Skeletal muscle tissue (tissue), 3 donors: ENCODE measurements at regions not wholly inside any gene's neighbourhood (a gene's known extent, or its start where the extent isn't known, plus 50 kb on each side); places are given as distances from the start of the nearest gene placed in this dataset.
A peak's percentile ranks its signal among the peaks of the same experiment; 100 is the strongest.

Source experiments
- H3K27ac ChIP-seq: one replicate; pipeline ENCODE4 v1.7.0; 2013; ENCODE audit warnings: mild to moderate bottlenecking, low read depth, low read length, inconsistent platforms
- H3K27me3 ChIP-seq, 3 donors: one replicate each; pipeline ENCODE4 v1.7.0; 2013; ENCODE audit warnings: low read length in 3 of 3; ENCODE audit not compliant: control insufficient read depth in 3 of 3, insufficient read depth in 3 of 3
- H3K36me3 ChIP-seq, 3 donors: one replicate each; pipeline ENCODE4 v1.7.0; 2013; ENCODE audit warnings: low read length in 3 of 3; ENCODE audit not compliant: control insufficient read depth in 3 of 3, insufficient read depth in 3 of 3
- H3K4me1 ChIP-seq, 3 donors: one replicate each; pipeline ENCODE4 v1.7.0; 2013; ENCODE audit warnings: low read length in 3 of 3, mild to moderate bottlenecking in 3 of 3; ENCODE audit not compliant: control insufficient read depth in 3 of 3, insufficient read depth in 3 of 3
- H3K4me3 ChIP-seq, 3 donors: one replicate each; pipeline ENCODE4 v1.7.0; 2013; ENCODE audit warnings: low read length in 3 of 3
- H3K9ac ChIP-seq, 3 donors: one replicate each; pipeline ENCODE4 v1.7.0; 2013; ENCODE audit warnings: low read length in 3 of 3, mild to moderate bottlenecking in 3 of 3, moderate library complexity in 2 of 3, low read depth in 1 of 3
- H3K9me3 ChIP-seq, 3 donors: one replicate each; pipeline ENCODE4 v1.7.0; 2013; ENCODE audit warnings: low read length in 3 of 3; ENCODE audit not compliant: control insufficient read depth in 3 of 3
- donor health status: Osteomylitis.

- Histone ChIP-seq H3K27me3 (no peaks in the 10 kb centered on the region), H3K27ac (no peak overlapping the region), H3K4me1 (no peaks in the 10 kb centered on the region), H3K9ac (no peak overlapping the region), H3K4me3 (no peak overlapping the region), H3K9me3 (peaks cover 4 to 11% (median 4%) of the 10 kb centered on the region in 3 donors), H3K36me3 (no peaks in the 10 kb centered on the region)
These were observed 319.8 kb upstream of the RRP15 start for GRCh38 chr1:217965156-217965786.

GRCh38 chr1:217968085-217968484 lies 317.0 kb upstream of the RRP15 start:
- H3K27ac ChIP-seq: no peak overlapping the region
- H3K9ac ChIP-seq: no peak overlapping the region
- H3K4me3 ChIP-seq: no peak overlapping the region
- H3K9me3 ChIP-seq: peaks cover 4 to 11% (median 4%) of the 10 kb centered on the region in 3 donors
- no peaks in the 10 kb centered on the region for H3K4me1 ChIP-seq
- no peaks in the 10 kb centered on the region for H3K27me3 ChIP-seq
- no peaks in the 10 kb centered on the region for H3K36me3 ChIP-seq

GRCh38 chr1:217969428-217969827 lies 315.7 kb upstream of the RRP15 start:
- Histone ChIP-seq H3K27ac (no peak overlapping the region), H3K4me1 (no peaks in the 10 kb centered on the region), H3K9ac (no peak overlapping the region), H3K36me3 (no peaks in the 10 kb centered on the region), H3K4me3 (no peak overlapping the region), H3K9me3 (peaks cover 4 to 11% (median 4%) of the 10 kb centered on the region in 3 donors), H3K27me3 (no peaks in the 10 kb centered on the region)

GRCh38 chr1:217977943-217978342 lies 307.1 kb upstream of the RRP15 start:
- H3K4me3 ChIP-seq: no peak overlapping the region
- H3K9me3 ChIP-seq: no peaks in the 10 kb centered on the region
- no peak overlapping the region for H3K9ac ChIP-seq
- H3K27me3 ChIP-seq: no peaks in the 10 kb centered on the region
- no peaks in the 10 kb centered on the region for H3K4me1 ChIP-seq
- no peaks in the 10 kb centered on the region for H3K36me3 ChIP-seq
- no peak overlapping the region for H3K27ac ChIP-seq

- H3K4me1 ChIP-seq: no peaks in the 10 kb centered on the region
- no peak overlapping the region for H3K9ac ChIP-seq
- H3K4me3 ChIP-seq: no peak overlapping the region
- no peaks in the 10 kb centered on the region for H3K27me3 ChIP-seq
- no peaks in the 10 kb centered on the region for H3K36me3 ChIP-seq
- H3K9me3 ChIP-seq: no peaks in the 10 kb centered on the region
- H3K27ac ChIP-seq: no peak overlapping the region
These were observed 303.7 kb upstream of the RRP15 start for GRCh38 chr1:217981430-217981829.

GRCh38 chr1:217982331-217983050 lies 302.6 kb upstream of the RRP15 start:
- Histone ChIP-seq H3K9ac (no peak overlapping the region), H3K4me3 (peak overlapping the region in 1 of 3 donors; percentile 8), H3K27ac (no peak overlapping the region), H3K9me3 (no peaks in the 10 kb centered on the region), H3K27me3 (no peaks in the 10 kb centered on the region), H3K36me3 (no peaks in the 10 kb centered on the region), H3K4me1 (no peaks in the 10 kb centered on the region)

- H3K4me1 ChIP-seq: no peaks in the 10 kb centered on the region
- H3K27ac ChIP-seq: no peak overlapping the region
- H3K27me3 ChIP-seq: no peaks in the 10 kb centered on the region
- no peaks in the 10 kb centered on the region for H3K36me3 ChIP-seq
- H3K4me3 ChIP-seq: no peak overlapping the region
- no peaks in the 10 kb centered on the region for H3K9me3 ChIP-seq
- no peak overlapping the region for H3K9ac ChIP-seq
These were observed 302.1 kb upstream of the RRP15 start for GRCh38 chr1:217983051-217983375.

- H3K36me3 ChIP-seq: no peaks in the 10 kb centered on the region
- H3K4me3 ChIP-seq: no peak overlapping the region
- no peak overlapping the region for H3K27ac ChIP-seq
- no peaks in the 10 kb centered on the region for H3K9me3 ChIP-seq
- H3K9ac ChIP-seq: no peak overlapping the region
- H3K27me3 ChIP-seq: no peaks in the 10 kb centered on the region
- no peaks in the 10 kb centered on the region for H3K4me1 ChIP-seq
These were observed 299.5 kb upstream of the RRP15 start for GRCh38 chr1:217985641-217986040.

- no peaks in the 10 kb centered on the region for H3K4me1 ChIP-seq
- H3K9me3 ChIP-seq: no peaks in the 10 kb centered on the region
These were observed 295.6 kb upstream of the RRP15 start for GRCh38 chr1:217989510-217989909.

GRCh38 chr1:217993439-217993838 lies 291.7 kb upstream of the RRP15 start:
- Histone ChIP-seq H3K27ac (no peak overlapping the region), H3K36me3 (no peaks in the 10 kb centered on the region), H3K9me3 (no peaks in the 10 kb centered on the region), H3K4me3 (no peak overlapping the region), H3K27me3 (no peaks in the 10 kb centered on the region), H3K9ac (no peak overlapping the region), H3K4me1 (no peaks in the 10 kb centered on the region)

More at GRCh38 chr1:217989510-217989909, 295.6 kb upstream of the RRP15 start:
- H3K36me3 ChIP-seq: no peaks in the 10 kb centered on the region
- H3K9ac ChIP-seq: no peak overlapping the region
- H3K27me3 ChIP-seq: no peaks in the 10 kb centered on the region
- H3K4me3 ChIP-seq: no peak overlapping the region
- H3K27ac ChIP-seq: no peak overlapping the region
